ENCODE measurements at regions not wholly inside any gene's neighbourhood (a gene's known extent, or its start where the extent isn't known, plus 50 kb on each side); places are given as distances from the start of the nearest gene placed in this dataset.

DNA sequence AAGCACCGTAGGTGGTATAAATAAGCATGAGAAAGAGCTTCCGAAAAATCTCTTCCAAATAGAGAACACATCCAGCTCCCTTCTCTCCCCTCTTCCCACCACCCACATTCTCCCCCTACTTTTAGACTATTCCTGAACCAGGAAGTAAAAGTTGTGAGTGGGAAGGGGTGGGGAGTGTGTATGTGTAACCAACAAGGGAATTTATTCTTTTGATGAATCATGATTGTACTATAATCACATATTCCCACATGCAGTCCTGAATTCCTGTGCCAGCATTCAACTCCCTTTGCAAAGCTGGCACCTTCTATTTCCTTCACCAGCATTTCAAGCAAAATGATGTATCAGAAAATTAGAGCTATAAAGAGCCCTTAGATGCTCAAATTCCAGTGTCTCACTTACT, 230.6 kb upstream of the CHRM2 start:
- no peak for TF ChIP-seq NFE2L2 (conservative IDR thresholded peaks at IDR 0.05; ENCODE audit: low read length)
- TF ChIP-seq POLR2A (IDR thresholded peaks at IDR 0.05; ENCODE audit: low read length): no peak
